ENCODE measurements at regions not wholly inside any gene's neighbourhood (a gene's known extent, or its start where the extent isn't known, plus 50 kb on each side); places are given as distances from the start of the nearest gene placed in this dataset.
A peak's percentile ranks its signal among the peaks of the same experiment; 100 is the strongest.
"Not testable (repeated sequence)": the region's sequence is repeated elsewhere in the genome, so short reads cannot be mapped to it uniquely, and the experiment has no call there.

DNA sequence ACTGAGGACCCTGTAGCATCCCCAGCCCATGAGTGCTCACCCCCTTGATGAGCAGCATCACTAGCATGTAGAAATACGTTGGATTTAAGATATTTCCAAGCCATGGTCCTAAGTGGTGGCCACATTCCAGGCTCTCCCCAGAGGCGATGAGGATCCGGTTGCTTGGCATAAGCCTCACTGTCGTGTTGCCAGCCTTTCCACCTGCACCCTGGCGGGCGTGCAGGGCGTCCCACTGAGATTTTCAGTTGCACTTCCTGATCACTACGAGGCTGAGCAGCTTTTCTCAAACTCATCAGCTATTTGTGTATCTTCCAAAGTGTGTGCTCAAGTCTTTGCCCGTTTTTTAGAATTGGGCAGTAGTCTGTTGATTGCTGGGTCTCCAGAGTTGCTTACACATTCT is 326.3 kb downstream of the CACNA1B start:
- H3K27me3 Mint-ChIP-seq; DNase-seq (ENCODE audit: low spot score, unreplicated experiment); H3K9me3 Mint-ChIP-seq (ENCODE audit: low read depth); H3K27ac Mint-ChIP-seq; H3K36me3 Mint-ChIP-seq (ENCODE audit: insufficient read depth); H3K4me3 Mint-ChIP-seq (ENCODE audit: low read depth); H3K4me1 Mint-ChIP-seq (ENCODE audit: low read depth): not testable (repeated sequence)

DNA sequence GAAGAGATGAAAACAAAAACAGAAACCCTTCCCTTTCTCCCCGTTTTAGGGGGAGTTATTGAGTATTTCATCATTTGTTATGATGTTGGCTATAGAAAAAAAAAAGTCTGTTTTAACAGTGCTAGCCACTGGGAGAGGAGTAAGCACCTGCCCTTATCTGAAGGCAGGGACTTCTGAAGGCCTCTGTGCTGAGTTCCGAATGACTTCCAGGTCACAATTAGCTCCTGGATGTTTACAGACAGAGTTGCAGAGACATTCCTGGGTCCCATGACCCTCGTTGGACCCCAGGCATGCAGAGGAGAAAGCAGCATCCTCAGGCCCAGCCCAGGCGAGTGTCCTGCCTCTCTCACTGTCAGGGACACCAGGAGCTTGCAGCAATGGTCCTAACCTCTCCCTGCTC is 328.5 kb downstream of the CACNA1B start:
- not testable (repeated sequence) for H3K4me3 Mint-ChIP-seq (ENCODE audit: low read depth); H3K27ac Mint-ChIP-seq; H3K36me3 Mint-ChIP-seq (ENCODE audit: insufficient read depth); H3K4me1 Mint-ChIP-seq (ENCODE audit: low read depth); H3K27me3 Mint-ChIP-seq; H3K9me3 Mint-ChIP-seq (ENCODE audit: low read depth); DNase-seq (ENCODE audit: low spot score, unreplicated experiment)

DNA sequence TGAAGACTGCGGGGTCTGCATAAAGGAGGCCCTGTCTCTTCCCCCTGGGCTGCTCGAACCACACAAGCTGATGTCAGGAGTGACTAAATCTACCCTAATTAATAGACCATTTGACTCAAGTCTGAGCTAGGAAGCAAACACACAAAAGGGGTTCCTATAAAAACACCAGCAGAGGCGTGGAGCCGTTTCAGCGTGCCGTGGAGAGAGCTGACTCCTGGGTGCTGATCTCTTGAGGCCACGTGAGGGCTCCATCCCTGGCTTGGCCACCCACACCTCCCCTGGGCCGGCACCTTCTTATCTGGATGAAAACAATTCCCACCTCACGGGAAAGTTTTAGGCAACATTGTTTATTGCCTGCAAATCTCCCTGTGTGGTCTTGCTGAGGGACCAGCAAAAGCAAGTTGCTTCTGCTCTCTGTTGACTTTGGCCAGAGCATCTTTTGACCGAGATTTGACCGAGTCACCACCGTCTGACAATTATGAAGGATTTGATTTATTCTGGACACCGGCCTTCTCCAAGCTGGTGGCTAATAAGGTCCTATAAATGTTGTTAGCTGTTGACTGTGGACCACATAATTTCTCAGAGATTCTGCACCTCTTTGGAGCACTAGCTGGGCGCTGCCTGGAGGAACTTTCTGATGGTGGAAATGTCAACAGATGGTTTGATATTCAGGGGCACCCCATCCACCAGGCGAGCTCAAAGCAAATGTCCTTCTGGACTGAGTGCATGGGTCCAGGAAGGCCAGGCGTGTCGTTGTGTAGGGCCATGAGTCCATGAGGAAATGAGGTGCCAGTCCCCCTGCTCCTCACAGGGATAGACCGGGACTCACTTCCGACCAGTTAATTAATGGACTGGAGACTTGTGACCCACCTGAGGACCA is 330.0 kb downstream of the CACNA1B start:
- not testable (repeated sequence) for H3K4me3 Mint-ChIP-seq (ENCODE audit: low read depth); DNase-seq (ENCODE audit: low spot score, unreplicated experiment); H3K36me3 Mint-ChIP-seq (ENCODE audit: insufficient read depth); H3K4me1 Mint-ChIP-seq (ENCODE audit: low read depth); H3K9me3 Mint-ChIP-seq (ENCODE audit: low read depth); H3K27ac Mint-ChIP-seq; H3K27me3 Mint-ChIP-seq

DNA sequence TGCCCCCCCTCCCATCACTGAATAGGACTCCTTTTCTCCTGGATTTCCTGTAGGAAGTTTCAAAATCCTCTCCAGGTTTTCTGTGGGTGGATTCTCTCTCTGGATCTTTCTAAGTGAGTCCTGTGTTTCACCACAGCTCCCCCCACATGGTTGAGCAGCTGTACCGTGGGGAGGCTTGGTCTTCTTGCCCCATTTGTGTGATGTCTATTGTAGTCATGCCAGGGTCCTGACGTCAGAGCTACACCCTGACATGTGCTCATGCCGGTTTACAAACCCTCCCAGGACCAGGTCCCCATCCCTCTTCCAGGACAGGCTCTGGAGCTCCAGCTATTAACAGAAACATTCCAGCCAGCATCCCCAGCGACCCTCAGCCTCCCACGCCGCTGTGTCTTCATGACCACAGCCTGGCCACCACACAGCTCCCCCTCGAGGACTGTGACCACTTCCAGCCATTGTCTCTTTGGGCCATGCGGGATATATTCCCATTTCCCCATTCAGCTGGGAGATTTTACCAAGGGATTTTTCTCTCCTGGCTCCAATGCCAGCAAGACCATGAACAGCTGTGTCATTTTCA is 331.6 kb downstream of the CACNA1B start:
- H3K27me3 Mint-ChIP-seq; H3K27ac Mint-ChIP-seq; H3K36me3 Mint-ChIP-seq (ENCODE audit: insufficient read depth); H3K9me3 Mint-ChIP-seq (ENCODE audit: low read depth); H3K4me3 Mint-ChIP-seq (ENCODE audit: low read depth); DNase-seq (ENCODE audit: low spot score, unreplicated experiment); H3K4me1 Mint-ChIP-seq (ENCODE audit: low read depth): not testable (repeated sequence)

DNA sequence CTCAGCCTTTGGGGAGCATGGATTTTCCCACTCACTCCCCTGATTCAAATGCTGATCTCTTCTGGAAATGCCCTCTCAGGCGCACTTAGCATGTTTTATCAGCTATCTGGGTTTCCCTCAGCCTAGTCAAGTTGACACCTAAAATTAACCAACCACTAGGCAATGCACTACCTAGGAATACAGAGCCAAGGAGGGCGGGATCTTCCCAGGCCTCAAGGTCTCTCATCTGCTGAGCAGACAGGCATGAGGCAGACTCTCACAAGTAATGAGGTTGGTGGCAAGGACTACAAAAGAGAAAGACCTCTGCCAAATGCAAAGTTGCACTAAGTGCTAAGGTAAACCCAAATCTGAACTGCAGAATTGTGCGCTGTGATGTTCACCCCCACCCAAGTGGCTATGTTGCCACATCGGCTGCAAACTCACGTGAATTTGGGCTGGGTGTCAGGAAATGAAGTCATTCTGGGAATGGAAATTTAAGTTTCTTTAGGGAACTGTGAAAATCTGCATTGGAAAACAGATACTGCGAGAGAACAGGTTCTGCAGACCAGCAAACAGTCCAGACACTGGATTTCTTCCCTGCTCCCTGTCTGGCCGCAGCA is 332.9 kb downstream of the CACNA1B start:
- not testable (repeated sequence) for H3K9me3 Mint-ChIP-seq (ENCODE audit: low read depth); H3K27me3 Mint-ChIP-seq; H3K4me3 Mint-ChIP-seq (ENCODE audit: low read depth); DNase-seq (ENCODE audit: low spot score, unreplicated experiment); H3K36me3 Mint-ChIP-seq (ENCODE audit: insufficient read depth); H3K4me1 Mint-ChIP-seq (ENCODE audit: low read depth); H3K27ac Mint-ChIP-seq

DNA sequence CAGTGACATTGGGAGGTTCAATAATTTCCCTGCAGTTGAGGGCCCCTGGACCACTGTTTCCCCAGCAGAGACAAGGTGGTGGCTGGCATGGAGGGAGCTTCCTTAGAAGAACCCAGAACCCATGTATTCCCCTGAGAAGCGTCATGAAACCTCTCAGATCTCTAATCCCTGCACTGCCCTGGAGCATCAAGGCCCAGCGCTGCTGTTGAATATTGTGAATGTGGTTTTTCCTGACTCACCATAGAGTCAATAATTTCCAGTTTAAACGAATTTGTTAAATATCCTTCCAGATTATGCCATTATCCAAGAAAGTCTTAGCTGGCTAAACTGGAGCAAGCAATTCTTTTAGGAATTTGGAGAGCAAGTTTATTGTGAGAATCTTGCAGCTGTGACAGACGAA is 333.5 kb downstream of the CACNA1B start:
- H3K4me3 Mint-ChIP-seq (ENCODE audit: low read depth); H3K36me3 Mint-ChIP-seq (ENCODE audit: insufficient read depth); H3K4me1 Mint-ChIP-seq (ENCODE audit: low read depth); H3K27me3 Mint-ChIP-seq; H3K27ac Mint-ChIP-seq; H3K9me3 Mint-ChIP-seq (ENCODE audit: low read depth); DNase-seq (ENCODE audit: low spot score, unreplicated experiment): not testable (repeated sequence)

DNA sequence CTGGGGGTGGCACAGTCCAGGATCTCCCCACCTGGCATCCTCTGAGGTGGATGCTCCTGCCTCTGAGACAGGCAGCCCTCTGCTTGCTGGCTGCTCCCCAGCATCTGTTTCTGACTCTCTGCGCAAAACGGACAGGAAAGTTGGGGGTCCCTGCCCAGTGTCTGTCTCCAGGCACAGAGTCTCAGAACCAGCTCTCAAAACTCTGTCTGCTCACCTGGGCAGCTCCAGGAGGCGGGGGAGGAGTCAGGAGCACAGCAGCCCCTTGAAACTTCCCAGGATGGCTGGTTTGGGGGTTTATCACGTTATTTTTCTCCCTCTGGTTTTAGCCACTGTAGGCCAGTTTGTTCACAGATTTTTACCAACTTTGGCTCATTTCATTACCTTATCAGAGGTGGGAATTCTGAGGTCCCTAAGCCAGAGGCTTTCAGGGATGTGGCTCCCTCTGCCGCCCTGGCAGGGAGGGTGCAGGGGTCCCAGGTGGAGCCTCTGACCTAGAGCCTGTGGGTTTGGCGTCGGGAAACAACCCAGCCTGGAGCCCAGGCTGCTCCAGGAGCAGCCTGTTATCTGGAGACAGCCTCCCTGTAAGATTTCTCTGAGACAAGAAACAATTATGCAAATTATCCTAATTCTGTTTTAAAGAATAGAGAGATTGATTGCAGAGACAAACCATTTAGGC is 334.1 kb downstream of the CACNA1B start:
- H3K27me3 Mint-ChIP-seq; H3K4me3 Mint-ChIP-seq (ENCODE audit: low read depth); H3K9me3 Mint-ChIP-seq (ENCODE audit: low read depth); H3K36me3 Mint-ChIP-seq (ENCODE audit: insufficient read depth); H3K4me1 Mint-ChIP-seq (ENCODE audit: low read depth): not testable (repeated sequence)
- H3K27ac Mint-ChIP-seq: peak overlapping the region; percentile 20
- DNase-seq (ENCODE audit: low spot score, unreplicated experiment): peak; percentile 37
- TF ChIP-seq, protein P1, sequence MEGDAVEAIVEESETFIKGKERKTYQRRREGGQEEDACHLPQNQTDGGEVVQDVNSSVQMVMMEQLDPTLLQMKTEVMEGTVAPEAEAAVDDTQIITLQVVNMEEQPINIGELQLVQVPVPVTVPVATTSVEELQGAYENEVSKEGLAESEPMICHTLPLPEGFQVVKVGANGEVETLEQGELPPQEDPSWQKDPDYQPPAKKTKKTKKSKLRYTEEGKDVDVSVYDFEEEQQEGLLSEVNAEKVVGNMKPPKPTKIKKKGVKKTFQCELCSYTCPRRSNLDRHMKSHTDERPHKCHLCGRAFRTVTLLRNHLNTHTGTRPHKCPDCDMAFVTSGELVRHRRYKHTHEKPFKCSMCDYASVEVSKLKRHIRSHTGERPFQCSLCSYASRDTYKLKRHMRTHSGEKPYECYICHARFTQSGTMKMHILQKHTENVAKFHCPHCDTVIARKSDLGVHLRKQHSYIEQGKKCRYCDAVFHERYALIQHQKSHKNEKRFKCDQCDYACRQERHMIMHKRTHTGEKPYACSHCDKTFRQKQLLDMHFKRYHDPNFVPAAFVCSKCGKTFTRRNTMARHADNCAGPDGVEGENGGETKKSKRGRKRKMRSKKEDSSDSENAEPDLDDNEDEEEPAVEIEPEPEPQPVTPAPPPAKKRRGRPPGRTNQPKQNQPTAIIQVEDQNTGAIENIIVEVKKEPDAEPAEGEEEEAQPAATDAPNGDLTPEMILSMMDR (IDR thresholded peaks at IDR 0.05; ENCODE audit: unreplicated experiment): peak; percentile 63

DNA sequence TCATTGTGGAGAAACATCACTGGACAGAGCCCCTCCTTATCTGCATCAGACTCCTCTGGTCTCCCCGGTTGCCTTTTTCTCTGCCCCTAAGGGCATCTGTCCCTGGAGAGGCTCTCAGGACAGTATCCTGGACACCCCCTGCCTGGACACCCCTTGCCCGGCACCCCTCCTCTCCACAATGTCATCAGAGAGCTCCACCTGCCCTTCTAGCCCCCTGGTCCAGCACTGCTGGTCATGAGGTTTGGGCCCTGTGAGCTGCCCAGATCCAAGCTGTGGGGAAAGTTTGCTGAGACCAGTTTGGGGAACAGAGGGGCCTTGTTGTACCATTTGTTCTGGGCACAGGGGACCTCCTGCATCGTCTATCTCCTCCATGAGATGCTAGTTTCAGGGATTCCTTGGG is 335.2 kb downstream of the CACNA1B start:
- not testable (repeated sequence) for H3K9me3 Mint-ChIP-seq (ENCODE audit: low read depth); DNase-seq (ENCODE audit: low spot score, unreplicated experiment); H3K36me3 Mint-ChIP-seq (ENCODE audit: insufficient read depth); H3K27ac Mint-ChIP-seq; H3K4me3 Mint-ChIP-seq (ENCODE audit: low read depth); H3K27me3 Mint-ChIP-seq; H3K4me1 Mint-ChIP-seq (ENCODE audit: low read depth)

DNA sequence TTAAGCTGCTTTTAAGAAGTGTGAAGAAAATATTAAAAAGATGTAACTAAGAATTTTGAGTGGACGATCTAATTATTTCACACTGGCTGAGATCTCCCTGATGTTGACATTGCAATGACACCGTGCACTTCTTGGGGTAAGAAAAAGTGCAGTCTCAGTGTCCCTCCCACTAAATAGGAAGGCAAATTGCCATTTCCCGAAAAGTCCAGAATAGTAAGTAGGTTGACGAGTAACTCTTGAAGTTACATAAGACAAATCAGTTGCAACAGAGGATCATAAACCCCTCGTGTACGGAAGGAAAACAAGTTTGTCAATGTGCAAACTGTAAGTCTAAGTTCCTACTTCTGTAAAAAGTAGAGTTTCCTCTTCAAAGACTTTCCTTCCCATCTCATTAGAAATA is 336.2 kb downstream of the CACNA1B start:
- not testable (repeated sequence) for H3K4me1 Mint-ChIP-seq (ENCODE audit: low read depth); DNase-seq (ENCODE audit: low spot score, unreplicated experiment); H3K27me3 Mint-ChIP-seq; H3K4me3 Mint-ChIP-seq (ENCODE audit: low read depth); H3K36me3 Mint-ChIP-seq (ENCODE audit: insufficient read depth); H3K9me3 Mint-ChIP-seq (ENCODE audit: low read depth); H3K27ac Mint-ChIP-seq

DNA sequence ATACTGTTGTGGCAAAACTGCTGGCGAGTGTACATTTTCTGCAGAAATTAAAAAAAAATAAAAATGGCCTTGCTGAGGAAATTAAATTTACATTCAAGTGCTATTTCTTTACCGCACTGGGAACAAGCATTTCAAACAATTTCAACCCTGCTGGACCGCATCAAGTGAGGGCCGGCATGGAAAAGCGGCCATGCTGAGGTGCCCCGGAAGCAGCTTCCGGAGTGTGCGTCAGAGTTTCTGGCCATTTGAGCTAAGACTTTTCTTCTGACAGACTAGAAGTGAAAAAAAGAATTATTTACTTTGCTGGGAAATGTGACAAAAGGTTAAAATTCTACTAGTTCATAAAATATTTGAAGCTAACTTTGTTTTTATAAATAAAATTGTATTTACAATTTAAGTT is 337.0 kb downstream of the CACNA1B start:
- not testable (repeated sequence) for H3K27ac Mint-ChIP-seq; H3K36me3 Mint-ChIP-seq (ENCODE audit: insufficient read depth); DNase-seq (ENCODE audit: low spot score, unreplicated experiment); H3K9me3 Mint-ChIP-seq (ENCODE audit: low read depth); H3K4me1 Mint-ChIP-seq (ENCODE audit: low read depth); H3K4me3 Mint-ChIP-seq (ENCODE audit: low read depth); H3K27me3 Mint-ChIP-seq

DNA sequence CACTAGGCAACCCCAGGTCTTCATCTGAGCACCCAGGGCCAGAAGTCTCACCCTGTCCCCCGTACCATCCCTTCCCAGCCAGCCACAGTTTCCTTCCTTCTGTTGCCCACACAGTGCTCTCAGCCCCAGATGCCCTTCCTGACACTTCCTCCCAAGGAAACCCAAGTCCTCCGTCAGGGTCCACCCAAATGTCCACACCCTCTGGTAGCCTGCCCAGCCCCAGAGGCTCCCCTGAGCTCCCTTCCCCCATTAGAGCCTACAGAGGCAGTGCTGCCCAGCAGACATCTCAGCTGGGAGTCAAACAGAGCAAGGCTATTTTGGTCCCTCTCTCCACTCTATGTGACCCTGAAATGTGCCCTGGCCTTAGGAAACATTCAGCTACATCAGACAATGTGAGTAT is 338.0 kb downstream of the CACNA1B start:
- H3K27ac Mint-ChIP-seq; H3K4me3 Mint-ChIP-seq (ENCODE audit: low read depth); DNase-seq (ENCODE audit: low spot score, unreplicated experiment); H3K9me3 Mint-ChIP-seq (ENCODE audit: low read depth); H3K4me1 Mint-ChIP-seq (ENCODE audit: low read depth); H3K27me3 Mint-ChIP-seq; H3K36me3 Mint-ChIP-seq (ENCODE audit: insufficient read depth): not testable (repeated sequence)

DNA sequence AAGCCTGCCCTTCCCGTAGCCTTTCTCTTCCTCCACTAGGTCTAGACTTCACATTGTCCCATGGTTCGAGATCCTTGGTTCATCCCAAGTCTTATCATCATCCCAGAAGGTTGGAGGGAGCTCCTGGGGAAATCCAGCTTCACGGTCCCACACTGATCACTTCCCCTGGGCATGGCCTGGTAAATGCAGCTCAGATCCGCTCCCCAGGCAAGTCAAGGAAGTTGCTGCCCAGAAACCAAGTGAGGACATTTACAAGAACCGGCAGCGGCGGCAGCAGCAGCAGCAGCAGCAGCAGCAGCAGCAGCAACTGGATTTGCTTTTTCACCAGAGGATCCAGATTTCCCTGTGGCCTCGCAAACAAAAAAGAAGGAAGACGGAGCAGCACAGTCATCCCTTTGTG is 339.2 kb downstream of the CACNA1B start:
- H3K27ac Mint-ChIP-seq: peak overlapping the region; percentile 52

More for the DNA sequence above, 339.2 kb downstream of the CACNA1B start:
- not testable (repeated sequence) for H3K4me1 Mint-ChIP-seq (ENCODE audit: low read depth); H3K9me3 Mint-ChIP-seq (ENCODE audit: low read depth); H3K27me3 Mint-ChIP-seq; DNase-seq (ENCODE audit: low spot score, unreplicated experiment); H3K4me3 Mint-ChIP-seq (ENCODE audit: low read depth); H3K36me3 Mint-ChIP-seq (ENCODE audit: insufficient read depth)

Measured in progenitor cell of endocrine pancreas (in vitro differentiated cells).